Omental fat pad (tissue), 3 donors: ENCODE measurements at regions not wholly inside any gene's neighbourhood (a gene's known extent, or its start where the extent isn't known, plus 50 kb on each side); places are given as distances from the start of the nearest gene placed in this dataset.
"Not testable (repeated sequence)": the region's sequence is repeated elsewhere in the genome, so short reads cannot be mapped to it uniquely, and the experiment has no call there.

Experiments used
- ATAC-seq: fragments of 150-250 bp; one replicate; pipeline ENCODE4 v1.9.1; 2016; ENCODE audit warnings: mild to moderate bottlenecking, moderate library complexity; ENCODE audit not compliant: low FRiP score
- DNase-seq: peaks from one replicate; pipeline ENCODE4 v3.0.0-alpha.2; 2019; ENCODE audit warnings: low spot score
- CTCF ChIP-seq, 3 donors: fragments of 450-650 bp; IDR thresholded peaks; one replicate each; pipeline ENCODE4 v1.5.1; 2016 to 2017; ENCODE audit warnings: antibody characterized with exemption in 3 of 3, mild to moderate bottlenecking in 3 of 3, moderate library complexity in 2 of 3

- ATAC-seq = peak; percentile 83
- no peak for DNase-seq
- TF ChIP-seq CTCF (IDR thresholded peaks at IDR 0.05) = no peak
Measured at GRCh38 chr9:22645893-22646292, 199.3 kb downstream of the DMRTA1 start.

- ATAC-seq = peak; percentile 85
- no peak for DNase-seq
- no peak for TF ChIP-seq CTCF (IDR thresholded peaks at IDR 0.05)
Measured at GRCh38 chr9:22649384-22649783, 202.8 kb downstream of the DMRTA1 start.

GRCh38 chr9:22650145-22650544 lies 203.5 kb downstream of the DMRTA1 start:
- no peak for ATAC-seq
- no peak for DNase-seq
- TF ChIP-seq CTCF (IDR thresholded peaks at IDR 0.05) = no peak

GRCh38 chr9:22650946-22651345 lies 204.3 kb downstream of the DMRTA1 start:
- TF ChIP-seq CTCF (IDR thresholded peaks at IDR 0.05) = no peak
- no peak for DNase-seq
- ATAC-seq = no peak

- DNase-seq = no peak
- ATAC-seq = no peak
- no peak for TF ChIP-seq CTCF (IDR thresholded peaks at IDR 0.05)
Measured at GRCh38 chr9:22654833-22655232, 208.2 kb downstream of the DMRTA1 start.

GRCh38 chr9:22657713-22658112 lies 211.1 kb downstream of the DMRTA1 start:
- peak; percentile 70 for ATAC-seq
- no peak for DNase-seq
- no peak for TF ChIP-seq CTCF (IDR thresholded peaks at IDR 0.05)

- not testable (repeated sequence) for DNase-seq, ATAC-seq
Measured at GRCh38 chr9:22658484-22658883, 211.9 kb downstream of the DMRTA1 start.

GRCh38 chr9:22682536-22682935 lies 235.9 kb downstream of the DMRTA1 start:
- DNase-seq = no peak
- TF ChIP-seq CTCF (IDR thresholded peaks at IDR 0.05) = no peak
- ATAC-seq = no peak
